GM12874 (cell line): ENCODE measurements at regions not wholly inside any gene's neighbourhood (a gene's known extent, or its start where the extent isn't known, plus 50 kb on each side); places are given as distances from the start of the nearest gene placed in this dataset.

Experiments
- TF ChIP-seq, protein P1 (sequence below): IDR thresholded peaks from 2 replicates; pipeline ENCODE4 v1.5.1; 2011; ENCODE audit warnings: low read depth, mild to moderate bottlenecking, control low read depth, low read length, moderate library complexity; ENCODE audit not compliant: insufficient read depth

DNA sequence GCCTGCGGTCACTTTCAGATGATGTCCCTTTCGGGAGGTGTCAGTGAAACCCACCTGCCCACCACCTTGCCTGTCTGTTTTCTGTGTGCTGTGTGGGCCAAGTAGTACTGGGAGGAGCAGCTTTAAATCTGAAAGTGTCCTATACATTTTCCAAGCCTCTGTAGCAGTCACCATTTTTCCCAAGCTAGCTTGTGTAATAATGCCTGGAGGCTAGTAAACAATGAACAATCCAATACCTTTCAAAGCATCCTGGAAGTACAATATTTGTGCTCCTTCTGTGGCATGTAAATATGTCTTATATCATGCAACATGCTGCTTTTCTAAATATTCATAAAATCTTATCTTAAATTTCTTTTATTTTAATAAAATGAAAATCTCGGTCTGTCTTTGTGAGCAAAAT is 111.6 kb upstream of the C1GALT1C1 start:
- TF ChIP-seq, protein P1, sequence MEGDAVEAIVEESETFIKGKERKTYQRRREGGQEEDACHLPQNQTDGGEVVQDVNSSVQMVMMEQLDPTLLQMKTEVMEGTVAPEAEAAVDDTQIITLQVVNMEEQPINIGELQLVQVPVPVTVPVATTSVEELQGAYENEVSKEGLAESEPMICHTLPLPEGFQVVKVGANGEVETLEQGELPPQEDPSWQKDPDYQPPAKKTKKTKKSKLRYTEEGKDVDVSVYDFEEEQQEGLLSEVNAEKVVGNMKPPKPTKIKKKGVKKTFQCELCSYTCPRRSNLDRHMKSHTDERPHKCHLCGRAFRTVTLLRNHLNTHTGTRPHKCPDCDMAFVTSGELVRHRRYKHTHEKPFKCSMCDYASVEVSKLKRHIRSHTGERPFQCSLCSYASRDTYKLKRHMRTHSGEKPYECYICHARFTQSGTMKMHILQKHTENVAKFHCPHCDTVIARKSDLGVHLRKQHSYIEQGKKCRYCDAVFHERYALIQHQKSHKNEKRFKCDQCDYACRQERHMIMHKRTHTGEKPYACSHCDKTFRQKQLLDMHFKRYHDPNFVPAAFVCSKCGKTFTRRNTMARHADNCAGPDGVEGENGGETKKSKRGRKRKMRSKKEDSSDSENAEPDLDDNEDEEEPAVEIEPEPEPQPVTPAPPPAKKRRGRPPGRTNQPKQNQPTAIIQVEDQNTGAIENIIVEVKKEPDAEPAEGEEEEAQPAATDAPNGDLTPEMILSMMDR: no peak

GRCh38 chrX:120740072-120740471 is 110.2 kb upstream of the C1GALT1C1 start:
- TF ChIP-seq, protein P1: no peak

- TF ChIP-seq, protein P1: no peak
These were observed 109.4 kb upstream of the C1GALT1C1 start for GRCh38 chrX:120739300-120739699.

GRCh38 chrX:120736989-120737388 is 107.1 kb upstream of the C1GALT1C1 start:
- TF ChIP-seq, protein P1: no peak

GRCh38 chrX:120735966-120736365 is 106.1 kb upstream of the C1GALT1C1 start:
- TF ChIP-seq, protein P1: no peak

DNA sequence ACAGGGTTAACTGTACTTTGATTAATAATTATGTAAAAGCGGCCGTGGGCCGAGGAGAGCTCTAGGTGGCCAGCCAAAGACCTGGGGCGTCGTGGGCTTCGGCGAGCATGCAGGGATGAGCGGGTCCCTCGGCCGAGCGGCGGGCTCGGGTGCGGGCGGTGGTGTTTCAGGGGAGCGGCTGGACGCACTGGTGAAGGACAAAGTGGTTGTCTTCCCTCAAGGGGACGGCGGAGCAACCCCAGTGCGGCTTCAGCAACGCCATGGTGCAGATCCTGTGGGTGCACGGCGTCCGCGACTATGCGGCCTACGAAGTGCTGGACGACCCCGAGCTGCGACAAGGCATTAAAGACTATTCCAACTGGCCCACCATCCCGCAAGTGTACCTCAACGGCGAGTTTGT is 103.0 kb upstream of the C1GALT1C1 start:
- TF ChIP-seq, protein P1: no peak

- TF ChIP-seq, protein P1: no peak
These were observed 102.6 kb upstream of the C1GALT1C1 start for GRCh38 chrX:120732461-120732860.

DNA sequence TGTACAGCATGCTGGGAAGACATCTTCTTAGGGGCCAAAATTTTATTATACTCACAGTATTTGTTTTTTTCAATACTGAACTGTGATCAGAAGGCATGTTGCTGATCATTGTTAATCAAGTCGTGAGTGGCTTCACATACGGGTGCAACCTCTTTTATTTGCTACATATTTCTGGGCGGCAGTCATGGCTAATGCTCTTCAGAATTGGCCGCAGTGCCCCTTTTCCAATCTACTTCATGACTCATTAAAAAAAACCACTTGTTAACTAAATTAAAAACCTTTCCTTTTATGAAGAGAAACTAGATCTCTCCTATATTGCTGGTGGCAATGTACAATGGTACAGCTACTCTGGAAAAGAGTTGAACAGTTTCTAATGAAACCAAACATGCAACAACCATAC is 101.5 kb upstream of the C1GALT1C1 start:
- TF ChIP-seq, protein P1: no peak
